H9 (cell line): ENCODE measurements at regions not wholly inside any gene's neighbourhood (a gene's known extent, or its start where the extent isn't known, plus 50 kb on each side); places are given as distances from the start of the nearest gene placed in this dataset.

Experiments used
- DNase-seq: peaks from one replicate; pipeline ENCODE4 v3.0.0-alpha.2; 2017
- H2AFZ ChIP-seq: one replicate; pipeline ENCODE4 v1.6.1; 2013; ENCODE audit warnings: mild to moderate bottlenecking, low read length, control low read depth, moderate library complexity
- H2AK5ac ChIP-seq: 2 replicates; pipeline ENCODE4 v1.6.1; 2013; ENCODE audit warnings: low read length, control low read depth, mixed read lengths; ENCODE audit not compliant: insufficient read length
- H2BK120ac ChIP-seq: one replicate; pipeline ENCODE4 v1.6.1; 2013; ENCODE audit warnings: low read depth, mild to moderate bottlenecking, low read length, control low read depth, inconsistent platforms; ENCODE audit not compliant: poor library complexity, severe bottlenecking
- H2BK12ac ChIP-seq: 2 replicates; pipeline ENCODE4 v1.6.1; 2013; ENCODE audit warnings: low read length, control low read depth, mixed read lengths, low read depth; ENCODE audit not compliant: insufficient read length
- H2BK15ac ChIP-seq: 2 replicates; pipeline ENCODE4 v1.6.1; 2013; ENCODE audit warnings: low read depth, low read length, control low read depth
- H2BK20ac ChIP-seq: one replicate; pipeline ENCODE4 v1.6.1; 2013; ENCODE audit warnings: low read depth, mild to moderate bottlenecking, low read length, control low read depth, inconsistent platforms; ENCODE audit not compliant: poor library complexity, severe bottlenecking
- H2BK5ac ChIP-seq: 2 replicates; pipeline ENCODE4 v1.6.1; 2013; ENCODE audit warnings: low read length, control low read depth, mixed read lengths; ENCODE audit not compliant: insufficient read length
- H3K14ac ChIP-seq: 2 replicates; pipeline ENCODE4 v1.6.1; 2013; ENCODE audit warnings: low read length, control low read depth; ENCODE audit not compliant: insufficient read depth
- H3K18ac ChIP-seq: 2 replicates; pipeline ENCODE4 v1.6.1; 2013; ENCODE audit warnings: low read depth, mild to moderate bottlenecking, mixed read lengths, low read length, control low read depth; ENCODE audit not compliant: insufficient read length
- H3K23ac ChIP-seq: 2 replicates; pipeline ENCODE4 v1.6.1; 2013; ENCODE audit warnings: low read length, control low read depth, mixed read lengths, low read depth; ENCODE audit not compliant: insufficient read length
- H3K23me2 ChIP-seq: 2 replicates; pipeline ENCODE4 v1.6.1; 2013; ENCODE audit warnings: low read depth, mild to moderate bottlenecking, mixed read lengths, low read length, control low read depth; ENCODE audit not compliant: insufficient read length, poor library complexity, severe bottlenecking
- H3K27ac ChIP-seq: 2 replicates; pipeline ENCODE4 v1.5.1; 2013; ENCODE audit warnings: low read length, control low read depth, mixed read lengths, low read depth; ENCODE audit not compliant: insufficient read length
- H3K27me3 ChIP-seq: 2 replicates; pipeline ENCODE4 v1.6.1; 2013; ENCODE audit warnings: low read length, control low read depth, inconsistent platforms; ENCODE audit not compliant: insufficient read depth
- H3K4ac ChIP-seq: 2 replicates; pipeline ENCODE4 v1.6.1; 2013; ENCODE audit warnings: low read depth, mild to moderate bottlenecking, control low read depth, inconsistent platforms, low read length, moderate library complexity
- H3K4me1 ChIP-seq: 2 replicates; pipeline ENCODE4 v1.6.1; 2013; ENCODE audit warnings: low read length, control low read depth, inconsistent platforms; ENCODE audit not compliant: insufficient read depth
- H3K4me2 ChIP-seq: 2 replicates; pipeline ENCODE4 v1.6.1; 2013; ENCODE audit warnings: low read length, control low read depth, mixed read lengths; ENCODE audit not compliant: insufficient read length, insufficient read depth
- H3K56ac ChIP-seq: 2 replicates; pipeline ENCODE4 v1.6.1; 2013; ENCODE audit warnings: low read depth, mild to moderate bottlenecking, mixed read lengths, low read length, control low read depth; ENCODE audit not compliant: insufficient read length
- H3K79me1 ChIP-seq: 2 replicates; pipeline ENCODE4 v1.6.1; 2013; ENCODE audit warnings: low read depth, mild to moderate bottlenecking, moderate library complexity, low read length, control low read depth, inconsistent platforms; ENCODE audit not compliant: insufficient read depth, poor library complexity, severe bottlenecking
- H3K79me2 ChIP-seq: 2 replicates; pipeline ENCODE4 v1.6.1; 2013; ENCODE audit warnings: low read length, control low read depth, inconsistent platforms; ENCODE audit not compliant: insufficient read depth
- H3K9ac ChIP-seq: 2 replicates; pipeline ENCODE4 v1.6.1; 2013; ENCODE audit warnings: low read length, control low read depth, mixed read lengths; ENCODE audit not compliant: insufficient read length; ENCODE audit errors: extremely low read depth
- H3K9me3 ChIP-seq: one replicate; pipeline ENCODE4 v1.6.1; 2013; ENCODE audit warnings: low read depth, low read length, inconsistent platforms; ENCODE audit not compliant: control insufficient read depth
- H3T11ph ChIP-seq: one replicate; pipeline ENCODE4 v1.6.1; 2013; ENCODE audit warnings: mild to moderate bottlenecking, low read length, control low read depth, inconsistent platforms
- H4K20me1 ChIP-seq: one replicate; pipeline ENCODE4 v1.6.1; 2013; ENCODE audit not compliant: control insufficient read depth, insufficient read length, insufficient read depth
- H4K5ac ChIP-seq: 2 replicates; pipeline ENCODE4 v1.6.1; 2013; ENCODE audit warnings: low read depth, mild to moderate bottlenecking, mixed read lengths, low read length, control low read depth; ENCODE audit not compliant: insufficient read length
- H4K8ac ChIP-seq: replicated peaks from 2 replicates; pipeline ENCODE4 v1.6.1; 2013; ENCODE audit warnings: low read length, control low read depth, mixed read lengths, low read depth; ENCODE audit not compliant: insufficient read length
- H4K91ac ChIP-seq: 2 replicates; pipeline ENCODE4 v1.6.1; 2013; ENCODE audit warnings: low read depth, mild to moderate bottlenecking, moderate library complexity, mixed read lengths, low read length, control low read depth; ENCODE audit not compliant: insufficient read length
- H3K27ac Mint-ChIP-seq, 3 experiments: 2 replicates in 2 of 3; 3 replicates in 1 of 3; pipeline ENCODE4 v1.8.0; 2020 to 2021; ENCODE audit warnings: mixed read lengths in 3 of 3, mild to moderate bottlenecking in 1 of 3, moderate library complexity in 1 of 3
- H3K27me3 Mint-ChIP-seq: 2 replicates; pipeline ENCODE4 v1.8.0; 2021; ENCODE audit warnings: low read depth, mild to moderate bottlenecking, moderate library complexity, mixed read lengths
- H3K36me3 Mint-ChIP-seq, 3 experiments: 2 replicates in 2 of 3; 3 replicates in 1 of 3; pipeline ENCODE4 v1.8.0; 2020 to 2021; ENCODE audit warnings: low read depth in 3 of 3, mixed read lengths in 3 of 3; ENCODE audit not compliant: insufficient read depth in 1 of 3
- H3K4me1 Mint-ChIP-seq, 2 experiments: 2 replicates each; pipeline ENCODE4 v1.8.0; 2020; ENCODE audit warnings: mixed read lengths in 2 of 2
- H3K4me3 Mint-ChIP-seq, 2 experiments: 2 replicates in 1 of 2; 3 replicates in 1 of 2; pipeline ENCODE4 v1.8.0; 2020 to 2021; ENCODE audit warnings: mild to moderate bottlenecking in 2 of 2, mixed read lengths in 2 of 2, moderate library complexity in 1 of 2
- H3K9me3 Mint-ChIP-seq, 2 experiments: 2 replicates in 1 of 2; 3 replicates in 1 of 2; pipeline ENCODE4 v1.8.0; 2020; ENCODE audit warnings: mild to moderate bottlenecking in 2 of 2, mixed read lengths in 2 of 2, moderate library complexity in 1 of 2
- CTCF ChIP-seq: fragments of 200-600 bp; sonication (generic); conservative IDR thresholded peaks from 3 replicates; pipeline ENCODE4 v1.8.0; 2021; ENCODE audit warnings: antibody characterized with exemption, mild to moderate bottlenecking
- WGBS: extraction: QIAGEN DNeasy Blood & Tissue Kit; methylation state at CpG from one replicate; pipeline ENCODE4 v1.1.7; 2013; ENCODE audit warnings: missing lambda C conversion rate, low lambda C conversion rate, mixed read lengths; ENCODE audit not compliant: insufficient read length; ENCODE audit errors: extremely low coverage; 5-methylcytosine and 5-hydroxymethylcytosine counted together

GRCh38 chr2:9755008-9755407 lies 88.3 kb upstream of the TAF1B start:
- no peaks in the 10 kb centered on the region for H4K20me1 ChIP-seq
- Mint-ChIP-seq H3K4me1 (peaks cover 42 to 57% of the 10 kb centered on the region in 2 experiments), H3K27ac (no peak overlapping the region), H3K36me3 (no peaks in the 10 kb centered on the region; a peak in 2 of 7 replicates), H3K4me3 (no peak overlapping the region), H3K9me3 (no peaks in the 10 kb centered on the region), H3K27me3 (peaks cover 44% of the 10 kb centered on the region)
- H3K4me2 ChIP-seq = no peak overlapping the region
- H4K5ac ChIP-seq = no peak overlapping the region
- H3K79me1 ChIP-seq = no peaks in the 10 kb centered on the region
- no peak overlapping the region for H4K91ac ChIP-seq
- H3K27me3 ChIP-seq = no peaks in the 10 kb centered on the region
- peaks cover 10% of the 10 kb centered on the region; the same call in 1 of the 2 replicates for H3K4me1 ChIP-seq
- H3K23ac ChIP-seq = no peak overlapping the region
- TF ChIP-seq CTCF = no peak
- no peak overlapping the region for H2BK12ac ChIP-seq
- no peak overlapping the region for H2BK15ac ChIP-seq
- H2BK120ac ChIP-seq = no peak overlapping the region
- no peak overlapping the region for H3K56ac ChIP-seq
- no CpG with 5 or more reads among the region's 11 CpGs for WGBS
- H2BK5ac ChIP-seq = no peak overlapping the region
- H3K9ac ChIP-seq = no peak overlapping the region
- 0 out of 2 replicates have a peak overlapping the region, but pooled peaks have one; percentile 1 for H3K14ac ChIP-seq
- no peaks in the 10 kb centered on the region for H3K79me2 ChIP-seq
- no peak overlapping the region for H3K27ac ChIP-seq
- no peak overlapping the region for H3K4ac ChIP-seq
- H3K23me2 ChIP-seq = no peaks in the 10 kb centered on the region
- no peak overlapping the region for H2BK20ac ChIP-seq
- no peak for DNase-seq
- H3T11ph ChIP-seq = no peak overlapping the region
- H4K8ac ChIP-seq = no peak overlapping the region
- H3K18ac ChIP-seq = no peak overlapping the region
- H3K9me3 ChIP-seq = no peaks in the 10 kb centered on the region
- no peak overlapping the region for H2AFZ ChIP-seq
- no peak overlapping the region for H2AK5ac ChIP-seq
